K562 (cell line): ENCODE measurements at regions not wholly inside any gene's neighbourhood (a gene's known extent, or its start where the extent isn't known, plus 50 kb on each side); places are given as distances from the start of the nearest gene placed in this dataset.

Source experiments
- ATAC-seq: fragments of 200-7000 bp; cut with Tn5 transposase; 3 replicates; pipeline ENCODE4 v1.9.1; 2020; ENCODE audit warnings: moderate library complexity
- BruUV-seq: library from RNA; stranded (reverse); fragments of 400-500 nt; replicated peaks from 2 replicates; lab custom pipeline; 2021; lab: Mats Ljungman, UMichigan
- CTCF ChIA-PET: fragments of 300-600 bp; formaldehyde crosslinking; extraction: SDS; loops from one replicate; lab custom pipeline; 2021; ENCODE audit warnings: low intra/inter-chr PET ratio; lab: Yijun Ruan, JAX
- POLR2A ChIA-PET: fragments of 300-600, 350-650 bp; sonication (Branson Sonifier 250); formaldehyde crosslinking; extraction: SDS; loops from one replicate; lab custom pipeline; 2021; ENCODE audit warnings: antibody characterized with exemption, inconsistent platforms; lab: Yijun Ruan, JAX
- DNase-seq, 4 experiments: peaks; one replicate each; pipeline versions ENCODE4 v3.0.0 to v3.0.0-alpha.2; 2011 to 2018; ENCODE audit warnings: low spot score in 3 of 4, mixed read lengths in 3 of 4; ENCODE audit errors: extremely low read depth in 1 of 4
- FAIRE-seq: peaks from 2 replicates; lab custom pipeline; 2011; peaks lifted over from hg19 to GRCh38; lab: Jason Lieb, UNC
- H2AFZ ChIP-seq: 2 replicates; pipeline ENCODE4 v1.6.0; 2011; ENCODE audit warnings: low read depth, low read length, control low read depth, inconsistent platforms
- H3K27ac ChIP-seq: fragments of 200-600 bp; 3 replicates; pipeline ENCODE4 v1.8.0; 2011; ENCODE audit warnings: low read depth, mild to moderate bottlenecking, control low read depth, inconsistent platforms, low read length, moderate library complexity, mixed read lengths; ENCODE audit errors: extremely low read depth
- H3K27me3 ChIP-seq, 2 experiments: fragments of 300-600 bp in 1 of 2; 2 replicates in 1 of 2; 3 replicates in 1 of 2; pipeline versions ENCODE4 v1.6.0 to v1.8.0; 2011; ENCODE audit warnings: inconsistent platforms in 2 of 2, low read length in 2 of 2, mild to moderate bottlenecking in 1 of 2, mixed read lengths in 1 of 2, moderate library complexity in 1 of 2; ENCODE audit not compliant: control insufficient read depth in 2 of 2, insufficient read depth in 2 of 2
- H3K36me3 ChIP-seq: fragments of 300-600 bp; 3 replicates; pipeline ENCODE4 v1.8.0; 2011; ENCODE audit warnings: mild to moderate bottlenecking, low read length, inconsistent platforms; ENCODE audit not compliant: control insufficient read depth, insufficient read depth
- H3K4me1 ChIP-seq, 2 experiments: fragments of 200-600 bp in 1 of 2; replicated peaks in 1 of 2; 2 replicates in 1 of 2; 3 replicates in 1 of 2; pipeline versions ENCODE4 v1.5.1 to v1.8.0; 2011; ENCODE audit warnings: inconsistent platforms in 2 of 2, low read length in 2 of 2, mild to moderate bottlenecking in 1 of 2, mixed read lengths in 1 of 2, moderate library complexity in 1 of 2; ENCODE audit not compliant: control insufficient read depth in 2 of 2, insufficient read depth in 2 of 2
- H3K4me2 ChIP-seq: 2 replicates; pipeline ENCODE4 v1.6.1; 2011; ENCODE audit warnings: low read length, control low read depth, inconsistent platforms, mixed read lengths; ENCODE audit not compliant: insufficient read depth
- H3K4me3 ChIP-seq: fragments of 200-600 bp; sonication (generic), shearing (Covaris generic); 2 replicates; pipeline ENCODE4 v1.5.1; 2016; ENCODE audit warnings: control low read depth, inconsistent platforms
- H3K79me2 ChIP-seq: fragments of 200-600 bp; 3 replicates; pipeline ENCODE4 v1.8.0; 2011; ENCODE audit warnings: low read length, inconsistent platforms; ENCODE audit not compliant: control insufficient read depth, insufficient read depth
- H3K9ac ChIP-seq, 2 experiments: 2 replicates each; pipeline versions ENCODE4 v1.6.0 to v1.6.1; 2011; ENCODE audit warnings: low read depth in 2 of 2, low read length in 2 of 2, control low read depth in 1 of 2, inconsistent platforms in 1 of 2, mild to moderate bottlenecking in 1 of 2, mixed read lengths in 1 of 2; ENCODE audit not compliant: insufficient read depth in 1 of 2
- H3K9me1 ChIP-seq: one replicate; pipeline ENCODE4 v1.6.0; 2011; ENCODE audit warnings: inconsistent platforms, mild to moderate bottlenecking, low read length, moderate library complexity; ENCODE audit not compliant: control insufficient read depth, insufficient read depth
- H3K9me3 ChIP-seq: replicated peaks from 2 replicates; pipeline ENCODE4 v1.5.1; 2011; ENCODE audit warnings: low read depth, low read length, inconsistent platforms; ENCODE audit not compliant: control insufficient read depth, insufficient read depth
- H4K20me1 ChIP-seq: replicated peaks from 2 replicates; pipeline ENCODE4 v1.6.1; 2011; ENCODE audit warnings: low read length, inconsistent platforms, mixed read lengths; ENCODE audit not compliant: control insufficient read depth, insufficient read depth
- CHD4 ChIP-seq: fragments of 200-600 bp; sonication (generic); IDR thresholded peaks from 3 replicates; pipeline ENCODE4 v1.6.1; 2012; ENCODE audit warnings: low read depth, mild to moderate bottlenecking, mixed read lengths, low read length, inconsistent platforms; ENCODE audit not compliant: insufficient read depth, insufficient replicate concordance, poor library complexity, severe bottlenecking
- EWSR1 ChIP-seq: fragments of 450-650 bp; IDR thresholded peaks from 2 replicates; pipeline ENCODE4 v1.6.1; 2018; ENCODE audit warnings: borderline replicate concordance, mild to moderate bottlenecking, low read depth, moderate library complexity; ENCODE audit not compliant: partially characterized antibody
- IFI16 ChIP-seq: fragments of 250-450 bp; sonication (Bioruptor Pico); IDR thresholded peaks from 2 replicates; pipeline ENCODE4 v2.1.2; 2022; ENCODE audit warnings: mild to moderate bottlenecking, inconsistent platforms
- L3MBTL2 ChIP-seq: fragments of 450-650 bp; IDR thresholded peaks from 2 replicates; pipeline ENCODE4 v1.6.1; 2016; ENCODE audit warnings: mild to moderate bottlenecking, moderate library complexity
- POLR2AphosphoS5 ChIP-seq: IDR thresholded peaks from 2 replicates; pipeline ENCODE4 v1.6.1; 2011; ENCODE audit warnings: mild to moderate bottlenecking, low read depth, low read length, moderate library complexity; ENCODE audit not compliant: control insufficient read depth, insufficient read depth
- SMARCA5 ChIP-seq: fragments of 450-650 bp; IDR thresholded peaks from 2 replicates; pipeline ENCODE4 v1.6.1; 2016
- WGBS: fragments of 100-300 bp; shearing (Covaris generic); methylation state at CpG from one replicate; pipeline ENCODE4 v1.1.6; 2016; ENCODE audit warnings: low coverage, mixed read lengths; ENCODE audit not compliant: insufficient coverage; ENCODE audit errors: missing lambda C conversion rate; 5-methylcytosine and 5-hydroxymethylcytosine counted together
- in situ Hi-C: fragments of 300-500 bp; cut with MboI; formaldehyde crosslinking; loops from 4 replicates; pipeline ENCODE4 v1.15.0; 2018; ENCODE audit warnings: inconsistent platforms, mixed read lengths
- intact Hi-C: fragments of 100-400 bp; cut with micrococcal nuclease; formaldehyde crosslinking; loops from 2 replicates; pipeline ENCODE4 v1.14.2; 2022

DNA sequence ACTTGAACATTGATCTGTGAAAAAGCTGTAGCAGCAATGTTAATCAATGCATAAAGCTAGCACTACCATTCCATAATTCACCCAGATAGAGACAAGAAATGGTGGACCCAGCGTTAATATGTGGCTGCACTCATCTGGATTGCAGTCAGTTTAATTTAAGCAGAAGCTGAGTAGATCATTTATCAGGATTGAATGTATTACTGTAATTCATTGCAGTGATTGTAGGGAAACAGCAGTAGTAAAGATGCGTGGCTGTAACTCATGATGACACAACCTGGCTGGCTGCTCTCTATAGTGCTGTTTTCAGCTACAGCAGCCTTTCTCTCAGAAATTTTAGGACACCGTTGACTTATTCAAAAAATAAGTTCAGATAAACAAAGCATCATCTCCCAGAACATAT lies 499.5 kb upstream of the SLITRK6 start:
- CTCF ChIA-PET = no interaction called here
- Histone ChIP-seq H3K4me1 (no peaks in the 10 kb centered on the region), H3K9me3 (no peaks in the 10 kb centered on the region), H3K79me2 (no peaks in the 10 kb centered on the region)
- POLR2A ChIA-PET = no interaction called here
- no TSS peak for BruUV-seq
- 0% methylated on average over 3 of the region's 3 CpGs for WGBS
- TF ChIP-seq L3MBTL2 (no peak), IFI16 (CRISPR knock-in tag) (no peak), EWSR1 (no peak)
- TF ChIP-seq, all 486 proteins: peak for 0
- H3K27ac ChIP-seq = no peak overlapping the region
- no peaks in the 10 kb centered on the region for H4K20me1 ChIP-seq
- no peak overlapping the region for H3K9ac ChIP-seq
- ATAC-seq (no peak), DNase-seq (no peak), FAIRE-seq (no peak)
- no peak overlapping the region for H2AFZ ChIP-seq
- no peak overlapping the region for H3K4me2 ChIP-seq
- no peaks in the 10 kb centered on the region for H3K36me3 ChIP-seq
- intact Hi-C loops (no loop called here), in situ Hi-C loops (no loop called here)
- no peaks in the 10 kb centered on the region for H3K27me3 ChIP-seq
- no peaks in the 10 kb centered on the region for H3K9me1 ChIP-seq
- H3K4me3 ChIP-seq = no peak overlapping the region

DNA sequence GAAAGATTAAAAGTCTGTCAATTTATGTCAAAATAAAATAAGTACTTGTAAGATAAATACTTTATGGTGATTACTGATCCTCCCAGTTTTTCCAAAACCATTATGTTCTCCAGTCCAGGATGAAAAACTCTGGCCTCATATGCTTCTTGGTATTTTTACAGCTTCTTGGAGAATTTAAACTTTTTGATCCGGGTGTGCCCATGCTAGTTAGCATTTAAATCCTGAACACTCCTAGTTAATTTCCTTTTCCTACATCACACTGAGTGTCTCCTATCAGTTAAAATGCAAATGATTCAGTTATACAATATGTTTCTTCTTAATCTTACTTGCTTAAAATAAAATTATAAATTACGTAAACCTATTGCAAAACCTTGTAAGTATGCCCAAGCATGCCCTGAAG lies 499.9 kb upstream of the SLITRK6 start:
- no peak overlapping the region for H3K27ac ChIP-seq
- H3K79me2 ChIP-seq = no peaks in the 10 kb centered on the region
- CTCF ChIA-PET = no interaction called here
- BruUV-seq = no TSS peak
- H3K36me3 ChIP-seq = no peaks in the 10 kb centered on the region
- no peak overlapping the region for H3K4me3 ChIP-seq
- no peaks in the 10 kb centered on the region for H3K4me1 ChIP-seq
- DNase-seq = no peak
- H4K20me1 ChIP-seq = no peaks in the 10 kb centered on the region
- no peaks in the 10 kb centered on the region for H3K27me3 ChIP-seq
- TF ChIP-seq CHD4 = no peak
- TF ChIP-seq SMARCA5 = no peak
- TF ChIP-seq POLR2AphosphoS5 = no peak
- TF ChIP-seq, all 486 proteins: peak for 0
- Histone ChIP-seq H2AFZ (no peak overlapping the region), H3K4me2 (no peak overlapping the region), H3K9ac (no peak overlapping the region), H3K9me3 (no peaks in the 10 kb centered on the region), H3K9me1 (no peaks in the 10 kb centered on the region)
- FAIRE-seq (no peak), ATAC-seq (no peak)
- POLR2A ChIA-PET = no interaction called here
- in situ Hi-C loops (no loop called here), intact Hi-C loops (no loop called here)
- WGBS = 5% methylated on average over 2 of the region's 2 CpGs
